ENCODE measurements at regions not wholly inside any gene's neighbourhood (a gene's known extent, or its start where the extent isn't known, plus 50 kb on each side); places are given as distances from the start of the nearest gene placed in this dataset.

DNA sequence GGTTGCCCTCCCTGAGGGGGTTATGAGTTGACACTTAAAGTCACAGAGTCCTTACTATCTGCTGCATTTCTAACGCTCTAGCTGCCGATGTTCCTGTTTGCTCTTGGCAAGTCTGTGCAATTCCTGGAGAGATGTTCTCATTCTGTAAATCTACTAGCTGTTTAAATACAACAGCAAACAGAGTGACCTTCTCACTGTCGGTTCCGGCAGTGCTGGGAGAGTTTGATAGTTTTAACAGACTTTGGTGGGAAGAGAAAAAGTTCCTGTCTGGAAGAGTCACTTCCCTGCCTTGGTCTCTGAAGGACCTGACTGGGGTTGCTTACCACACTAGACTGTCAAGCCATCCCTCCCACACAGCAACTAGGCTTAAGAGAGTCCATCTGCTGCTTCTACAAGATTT, 63.3 kb upstream of the ELMO1 start:
- Histone ChIP-seq H3K79me2 (ENCODE audit: control insufficient read depth, insufficient read depth, low read length) (no peaks in the 10 kb centered on the region), H3K9ac (ENCODE audit: low read length) (no peak overlapping the region), H2AFZ (ENCODE audit: insufficient read depth, low read depth, low read length, poor library complexity, severe bottlenecking) (no peak overlapping the region), H3K27ac (ENCODE audit: low read length in 2 of 2) (no peak overlapping the region), H4K20me1 (ENCODE audit: control insufficient read depth, insufficient read depth, low read length, poor library complexity, severe bottlenecking) (no peaks in the 10 kb centered on the region), H3K4me3 (ENCODE audit: control extremely low read depth in 1 of 5, extremely low read depth in 1 of 5, insufficient read depth in 1 of 5, low read depth in 2 of 5, low read length in 4 of 5) (no peak overlapping the region), H3K27me3 (replicated peaks in 1 of 4; ENCODE audit: control extremely low read depth in 1 of 4, control insufficient read depth in 3 of 4, insufficient read depth in 4 of 4, low read length in 3 of 4) (peaks cover 0 to 11% (median 2%) of the 10 kb centered on the region in 4 experiments), H3K36me3 (replicated peaks in 1 of 2; ENCODE audit: control extremely low read depth in 1 of 2, control insufficient read depth in 1 of 2, extremely low read depth in 1 of 2, insufficient read depth in 2 of 2, low read length in 1 of 2) (no peaks in the 10 kb centered on the region), H3K4me2 (replicated peaks; ENCODE audit: low read depth, low read length, poor library complexity, severe bottlenecking) (no peak overlapping the region), H3K9me3 (ENCODE audit: control extremely low read depth in 1 of 3, control insufficient read depth in 2 of 3, insufficient read depth in 1 of 3, low read length in 2 of 3) (no peaks in the 10 kb centered on the region), H3K4me1 (ENCODE audit: control insufficient read depth in 2 of 2, insufficient read depth in 2 of 2, low read length in 2 of 2) (no peaks in the 10 kb centered on the region)
- WGBS (ENCODE audit: insufficient coverage), result 100% methylated on average over 2 of the region's 4 CpGs
- no peaks in the 10 kb centered on the region for H3K9me3 Mint-ChIP-seq (ENCODE audit: insufficient read depth)
- DNase-seq, result no peak
- ChIA-PET CTCF (interaction anchor here (1.0 to 1.6 kb wide), 5 partner anchors 16 to 321 kb away, joined by 3 to 7 read pairs (median 4); no protein-coding TSS in a partner anchor), POLR2A (no interaction called here)
- no peak overlapping the region for H3K4me3 Mint-ChIP-seq
- ATAC-seq (ENCODE audit: low read depth), result no peak
- peaks cover 29% of the 10 kb centered on the region for H3K27me3 Mint-ChIP-seq
- TF ChIP-seq CTCF (IDR thresholded peaks at IDR 0.05) (no peak), EZH2 (IDR thresholded peaks at IDR 0.05; ENCODE audit: borderline replicate concordance, insufficient read depth, low read depth, low read length, poor library complexity, severe bottlenecking) (no peak)
- H3K27ac Mint-ChIP-seq, result no peak overlapping the region
- no peaks in the 10 kb centered on the region for H3K4me1 Mint-ChIP-seq
- intact Hi-C loops (cut with micrococcal nuclease), result loop anchor here (10.0 kb wide), 1 partner anchor 1027 kb away; no protein-coding TSS in a partner anchor

GRCh38 chr7:37514497-37514896, 65.8 kb upstream of the ELMO1 start:
- TF ChIP-seq EZH2 (IDR thresholded peaks at IDR 0.05; ENCODE audit: borderline replicate concordance, insufficient read depth, low read depth, low read length, poor library complexity, severe bottlenecking) (no peak), CTCF (IDR thresholded peaks at IDR 0.05) (no peak)
- no peaks in the 10 kb centered on the region for H3K79me2 ChIP-seq (ENCODE audit: control insufficient read depth, insufficient read depth, low read length)
- H2AFZ ChIP-seq (ENCODE audit: insufficient read depth, low read depth, low read length, poor library complexity, severe bottlenecking), result no peak overlapping the region
- H3K4me2 ChIP-seq (replicated peaks; ENCODE audit: low read depth, low read length, poor library complexity, severe bottlenecking), result no peak overlapping the region
- H3K27me3 ChIP-seq (replicated peaks in 1 of 4; ENCODE audit: control extremely low read depth in 1 of 4, control insufficient read depth in 3 of 4, insufficient read depth in 4 of 4, low read length in 3 of 4), result peaks cover 0 to 3% (median under 1%) of the 10 kb centered on the region in 4 experiments
- no peak overlapping the region for H3K4me3 ChIP-seq (ENCODE audit: control extremely low read depth in 1 of 5, extremely low read depth in 1 of 5, insufficient read depth in 1 of 5, low read depth in 2 of 5, low read length in 4 of 5)
- H3K36me3 ChIP-seq (replicated peaks in 1 of 2; ENCODE audit: control extremely low read depth in 1 of 2, control insufficient read depth in 1 of 2, extremely low read depth in 1 of 2, insufficient read depth in 2 of 2, low read length in 1 of 2), result no peaks in the 10 kb centered on the region
- intact Hi-C loops (cut with micrococcal nuclease), result loop anchor here (10.0 kb wide), 1 partner anchor 1030 kb away; no protein-coding TSS in a partner anchor
- Mint-ChIP-seq H3K4me3 (no peak overlapping the region), H3K27me3 (peaks cover 13% of the 10 kb centered on the region), H3K27ac (no peak overlapping the region), H3K4me1 (no peaks in the 10 kb centered on the region), H3K9me3 (ENCODE audit: insufficient read depth) (no peaks in the 10 kb centered on the region)
- no peaks in the 10 kb centered on the region for H4K20me1 ChIP-seq (ENCODE audit: control insufficient read depth, insufficient read depth, low read length, poor library complexity, severe bottlenecking)
- ATAC-seq (ENCODE audit: low read depth) (no peak), DNase-seq (no peak)
- CTCF ChIA-PET, result interaction anchor here (1.0 to 1.5 kb wide), 2 partner anchors 13 to 306 kb away, joined by 4 read pairs; no protein-coding TSS in a partner anchor
- H3K9ac ChIP-seq (ENCODE audit: low read length), result no peak overlapping the region
- no peak overlapping the region for H3K27ac ChIP-seq (ENCODE audit: low read length in 2 of 2)
- 98% methylated on average over 5 of the region's 5 CpGs for WGBS (ENCODE audit: insufficient coverage)
- POLR2A ChIA-PET, result no interaction called here
- H3K9me3 ChIP-seq (ENCODE audit: control extremely low read depth in 1 of 3, control insufficient read depth in 2 of 3, insufficient read depth in 1 of 3, low read length in 2 of 3), result no peaks in the 10 kb centered on the region
- H3K4me1 ChIP-seq (ENCODE audit: control insufficient read depth in 2 of 2, insufficient read depth in 2 of 2, low read length in 2 of 2), result no peaks in the 10 kb centered on the region
